ENCODE measurements at regions not wholly inside any gene's neighbourhood (a gene's known extent, or its start where the extent isn't known, plus 50 kb on each side); places are given as distances from the start of the nearest gene placed in this dataset.

DNA sequence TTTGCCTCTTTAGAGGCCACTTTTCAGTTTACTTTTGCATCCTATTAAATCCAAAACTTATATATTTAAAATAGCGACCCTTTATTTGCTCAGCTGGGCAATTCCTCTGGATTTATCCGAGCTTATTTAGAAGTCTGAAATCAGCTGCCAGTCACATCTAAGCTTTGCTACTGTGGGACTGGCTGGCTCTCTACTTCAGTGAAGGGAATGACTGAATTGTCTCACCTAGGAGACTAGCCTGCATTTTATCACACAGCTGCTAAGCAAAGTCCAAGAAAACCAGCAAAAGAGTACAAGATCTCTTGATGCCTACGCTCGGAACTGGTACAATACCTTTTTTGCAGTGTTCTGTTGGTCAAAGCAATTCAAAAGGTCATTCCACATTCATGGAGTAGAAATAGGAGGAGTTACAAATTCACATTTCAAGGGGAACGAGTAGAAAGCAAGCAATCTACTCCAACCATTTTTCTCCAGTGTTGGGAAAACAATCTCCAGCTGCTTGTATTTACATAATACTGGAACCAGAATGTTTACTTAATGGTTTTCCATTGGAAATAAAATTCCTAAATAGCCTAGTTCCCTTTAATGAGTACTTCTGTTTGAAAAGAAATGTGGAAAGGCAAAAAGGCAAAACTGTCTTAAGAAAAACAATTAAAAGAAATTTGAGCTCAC lies 160.2 kb downstream of the MAGEB5 start:
- no peak overlapping the region for H3K9ac ChIP-seq (ENCODE audit: low read depth, low read length)
- WGBS = 52% methylated on average over 4 of the region's 5 CpGs

DNA sequence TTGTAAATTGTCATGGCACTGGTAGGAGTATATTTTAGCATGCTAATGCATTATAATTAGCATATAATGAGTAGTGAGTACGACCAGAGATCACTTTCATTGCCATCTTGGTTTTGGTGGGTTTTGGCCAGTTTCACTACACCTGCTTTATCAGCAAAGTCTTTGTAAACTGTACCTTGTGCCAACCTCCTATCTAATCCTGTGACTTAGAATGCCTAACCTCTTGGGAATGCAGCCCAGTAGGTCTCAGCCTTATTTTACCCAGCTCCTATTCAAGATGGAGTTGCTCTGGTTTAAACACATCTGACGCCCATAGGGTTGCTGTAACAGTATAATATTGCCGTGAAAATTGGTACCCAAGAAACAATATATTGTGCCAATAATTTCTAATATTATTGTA lies 159.4 kb downstream of the MAGEB5 start:
- Histone ChIP-seq H3K36me3 (ENCODE audit: insufficient read depth, low read length) (no peaks in the 10 kb centered on the region), H3K4me1 (ENCODE audit: insufficient read depth, low read length) (no peaks in the 10 kb centered on the region), H3K9ac (ENCODE audit: low read depth, low read length) (no peak overlapping the region), H3K4me3 (ENCODE audit: low read length) (no peak overlapping the region), H3K27me3 (ENCODE audit: insufficient read depth, low read length) (no peaks in the 10 kb centered on the region), H3K27ac (ENCODE audit: low read depth, low read length) (no peak overlapping the region), H3K9me3 (ENCODE audit: insufficient read depth, low read depth, low read length) (no peaks in the 10 kb centered on the region)
- WGBS = 100% methylated on average over 2 of the region's 3 CpGs

More for the DNA sequence above, 160.2 kb downstream of the MAGEB5 start:
- no peaks in the 10 kb centered on the region for H3K9me3 ChIP-seq (ENCODE audit: insufficient read depth, low read depth, low read length)
- H3K27ac ChIP-seq (ENCODE audit: low read depth, low read length) = peak overlapping the region; percentile 60; the same call in 1 of the 2 replicates
- no peaks in the 10 kb centered on the region for H3K36me3 ChIP-seq (ENCODE audit: insufficient read depth, low read length)
- no peaks in the 10 kb centered on the region for H3K27me3 ChIP-seq (ENCODE audit: insufficient read depth, low read length)
- no peaks in the 10 kb centered on the region for H3K4me1 ChIP-seq (ENCODE audit: insufficient read depth, low read length)
- no peak overlapping the region for H3K4me3 ChIP-seq (ENCODE audit: low read length)

DNA sequence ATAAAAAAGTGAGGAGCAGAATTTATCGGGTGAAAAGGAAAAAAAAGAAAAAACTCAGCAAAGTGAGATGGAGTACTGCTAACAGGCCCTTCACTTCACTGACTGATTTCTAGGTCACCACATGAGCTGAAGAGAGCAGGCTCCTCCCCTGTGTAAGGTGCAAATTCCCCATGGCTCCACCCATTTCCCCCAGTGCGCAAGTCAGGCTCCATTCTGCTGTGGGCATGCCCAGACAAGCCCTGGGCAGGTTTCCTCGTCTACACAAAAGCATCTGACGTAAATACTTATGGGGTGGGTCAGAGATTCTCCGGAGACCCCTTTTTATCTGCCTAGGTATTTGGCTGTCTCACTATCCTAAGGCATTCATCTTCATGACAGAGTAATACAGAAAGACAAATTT lies 157.9 kb downstream of the MAGEB5 start:
- Histone ChIP-seq H3K9me3 (ENCODE audit: insufficient read depth, low read depth, low read length) (no peaks in the 10 kb centered on the region), H3K27me3 (ENCODE audit: insufficient read depth, low read length) (no peaks in the 10 kb centered on the region), H3K4me3 (ENCODE audit: low read length) (no peak overlapping the region), H3K27ac (ENCODE audit: low read depth, low read length) (no peak overlapping the region), H3K36me3 (ENCODE audit: insufficient read depth, low read length) (no peaks in the 10 kb centered on the region), H3K9ac (ENCODE audit: low read depth, low read length) (no peak overlapping the region), H3K4me1 (ENCODE audit: insufficient read depth, low read length) (no peaks in the 10 kb centered on the region)
- 90% methylated on average over 5 of the region's 5 CpGs for WGBS

DNA sequence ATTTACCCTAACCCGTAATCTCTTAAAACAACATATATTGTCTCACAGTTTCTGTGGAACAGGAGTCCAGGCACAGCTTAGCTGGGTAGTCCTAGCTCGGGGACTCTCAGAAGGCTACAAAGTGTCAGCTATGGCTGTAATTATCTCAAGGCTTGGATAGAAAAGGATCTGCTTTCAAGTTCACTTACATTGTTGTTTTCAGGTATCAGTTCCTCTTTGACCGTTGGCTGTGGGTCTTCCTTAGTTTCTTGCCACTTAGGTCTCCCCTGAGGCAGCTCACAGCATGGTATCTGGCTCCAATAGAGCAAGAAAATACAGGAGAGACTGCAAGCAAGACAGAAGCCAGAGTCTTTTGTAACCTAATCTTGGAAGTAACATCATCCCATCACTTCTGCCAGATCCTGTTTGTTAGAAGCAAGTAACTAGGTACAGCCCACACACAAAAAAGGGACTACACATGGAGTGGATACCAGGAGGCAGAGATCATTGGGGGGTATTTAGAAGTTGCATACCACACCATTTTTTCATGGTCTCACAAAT lies 137.0 kb downstream of the MAGEB5 start:
- Histone ChIP-seq H3K36me3 (ENCODE audit: insufficient read depth, low read length) (no peaks in the 10 kb centered on the region), H3K27ac (ENCODE audit: low read depth, low read length) (no peak overlapping the region), H3K9ac (ENCODE audit: low read depth, low read length) (no peak overlapping the region), H3K9me3 (ENCODE audit: insufficient read depth, low read depth, low read length) (no peaks in the 10 kb centered on the region), H3K4me1 (ENCODE audit: insufficient read depth, low read length) (no peaks in the 10 kb centered on the region), H3K4me3 (ENCODE audit: low read length) (no peak overlapping the region), H3K27me3 (ENCODE audit: insufficient read depth, low read length) (no peaks in the 10 kb centered on the region)
- 80% methylated on average over 3 of the region's 3 CpGs for WGBS

DNA sequence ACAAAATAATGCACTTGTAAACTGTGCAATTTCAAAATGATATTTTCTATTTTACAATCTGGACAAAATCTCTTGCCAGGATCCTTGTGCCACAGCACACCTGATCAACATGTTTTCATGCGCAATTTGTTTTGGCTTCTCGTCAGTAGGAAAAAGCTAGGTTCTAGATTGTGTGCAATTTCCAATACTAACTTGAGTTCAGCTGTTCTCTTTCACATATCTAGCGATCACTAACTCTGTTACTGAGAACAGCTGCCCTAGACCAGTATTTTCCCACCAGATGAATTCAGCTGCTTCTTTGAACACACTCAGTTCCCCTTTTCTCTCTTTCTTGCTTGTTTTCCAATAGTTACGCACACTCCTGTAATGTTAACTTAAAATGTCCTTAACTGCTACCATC lies 131.2 kb downstream of the MAGEB5 start:
- 96% methylated on average over 4 of the region's 4 CpGs for WGBS
- H3K27me3 ChIP-seq (ENCODE audit: insufficient read depth, low read length) = no peaks in the 10 kb centered on the region
- no peaks in the 10 kb centered on the region for H3K36me3 ChIP-seq (ENCODE audit: insufficient read depth, low read length)
- H3K4me3 ChIP-seq (ENCODE audit: low read length) = no peak overlapping the region
- no peaks in the 10 kb centered on the region for H3K9me3 ChIP-seq (ENCODE audit: insufficient read depth, low read depth, low read length)
- no peak overlapping the region for H3K27ac ChIP-seq (ENCODE audit: low read depth, low read length)
- no peaks in the 10 kb centered on the region for H3K4me1 ChIP-seq (ENCODE audit: insufficient read depth, low read length)
- no peak overlapping the region for H3K9ac ChIP-seq (ENCODE audit: low read depth, low read length)

DNA sequence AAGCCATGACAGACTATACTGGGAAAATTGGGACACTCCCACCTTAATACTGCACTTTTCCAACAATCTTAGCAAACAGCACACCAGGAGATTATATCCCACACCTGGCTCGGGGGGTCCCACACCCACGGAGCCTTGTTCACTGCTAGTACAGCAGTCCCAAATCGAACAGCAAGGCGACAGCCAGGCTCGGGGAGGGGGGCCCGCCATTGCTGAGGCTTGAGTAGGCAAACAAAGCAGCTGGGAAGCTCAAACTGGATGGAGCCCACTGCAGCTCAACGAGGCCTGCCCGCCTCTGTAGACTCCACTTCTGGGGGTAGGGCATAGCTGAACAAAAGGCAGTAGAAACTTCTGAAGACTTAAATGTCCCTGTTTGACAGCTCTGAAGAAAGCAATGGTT lies 118.3 kb downstream of the MAGEB5 start:
- no peaks in the 10 kb centered on the region for H3K27me3 ChIP-seq (ENCODE audit: insufficient read depth, low read length)
- WGBS = 98% methylated on average over 8 of the region's 8 CpGs
- no peak overlapping the region for H3K27ac ChIP-seq (ENCODE audit: low read depth, low read length)
- H3K4me1 ChIP-seq (ENCODE audit: insufficient read depth, low read length) = no peaks in the 10 kb centered on the region
- no peak overlapping the region for H3K4me3 ChIP-seq (ENCODE audit: low read length)
- H3K9me3 ChIP-seq (ENCODE audit: insufficient read depth, low read depth, low read length) = peaks cover 4% of the 10 kb centered on the region; the same call in 1 of the 2 replicates
- H3K9ac ChIP-seq (ENCODE audit: low read depth, low read length) = no peak overlapping the region
- H3K36me3 ChIP-seq (ENCODE audit: insufficient read depth, low read length) = no peaks in the 10 kb centered on the region

DNA sequence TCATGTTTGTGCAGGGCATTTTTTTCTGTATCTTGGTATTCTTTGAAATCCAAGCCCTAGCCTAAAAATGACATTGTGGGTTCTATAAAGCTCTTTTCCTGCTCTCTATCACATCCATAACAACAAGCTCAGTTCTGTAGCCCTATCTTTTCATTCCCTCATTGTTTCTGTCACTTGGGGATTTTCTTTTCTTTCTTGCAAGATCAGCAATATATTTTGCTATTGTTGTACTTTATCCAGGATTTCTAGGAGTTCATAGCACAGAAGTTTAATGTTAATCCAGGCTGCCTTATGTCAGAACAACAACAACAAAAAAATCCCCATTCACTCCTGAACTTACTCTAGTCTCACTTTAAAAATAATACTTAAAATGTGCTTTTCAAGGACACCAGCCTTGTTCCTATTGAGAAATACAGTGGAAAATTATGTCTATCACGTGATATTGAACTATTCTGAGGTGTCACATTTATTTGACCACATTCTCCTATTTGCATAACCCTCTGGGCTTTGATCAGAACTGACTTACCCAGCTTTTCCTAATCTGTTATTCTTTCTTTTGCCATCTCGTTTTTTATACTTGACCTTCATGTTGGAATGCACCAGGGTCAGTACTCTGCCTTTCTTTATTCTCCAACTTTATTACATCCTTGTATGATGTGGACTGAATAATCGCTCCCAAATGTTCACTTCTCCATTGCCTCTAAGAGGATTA lies 112.8 kb downstream of the MAGEB5 start:
- 97% methylated on average over 2 of the region's 3 CpGs for WGBS
- Histone ChIP-seq H3K4me3 (ENCODE audit: low read length) (no peak overlapping the region), H3K36me3 (ENCODE audit: insufficient read depth, low read length) (no peaks in the 10 kb centered on the region), H3K27ac (ENCODE audit: low read depth, low read length) (no peak overlapping the region), H3K4me1 (ENCODE audit: insufficient read depth, low read length) (no peaks in the 10 kb centered on the region), H3K9ac (ENCODE audit: low read depth, low read length) (no peak overlapping the region), H3K9me3 (ENCODE audit: insufficient read depth, low read depth, low read length) (peaks cover 3% of the 10 kb centered on the region; the same call in 1 of the 2 replicates), H3K27me3 (ENCODE audit: insufficient read depth, low read length) (no peaks in the 10 kb centered on the region)

DNA sequence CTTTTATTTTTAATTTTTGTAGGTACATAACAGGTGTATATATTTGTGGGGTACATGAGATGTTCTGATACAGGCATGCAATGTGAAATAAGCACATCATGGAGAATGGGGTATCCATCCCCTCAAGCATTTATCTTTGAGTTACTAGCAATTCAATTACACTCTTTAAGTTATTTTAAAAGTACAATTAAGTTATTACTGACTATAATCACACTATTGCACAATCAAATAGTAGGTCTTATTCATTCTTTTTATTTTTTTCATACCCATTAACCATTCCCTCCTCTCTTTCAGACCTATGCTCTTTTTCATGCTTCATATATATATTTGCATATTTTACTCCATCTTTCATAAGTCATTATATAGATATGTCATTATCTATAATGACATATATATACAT lies 93.3 kb downstream of the MAGEB5 start:
- H3K4me1 ChIP-seq (ENCODE audit: insufficient read depth, low read length) = no peaks in the 10 kb centered on the region
- H3K9me3 ChIP-seq (ENCODE audit: insufficient read depth, low read depth, low read length) = no peaks in the 10 kb centered on the region
- H3K9ac ChIP-seq (ENCODE audit: low read depth, low read length) = no peak overlapping the region

DNA sequence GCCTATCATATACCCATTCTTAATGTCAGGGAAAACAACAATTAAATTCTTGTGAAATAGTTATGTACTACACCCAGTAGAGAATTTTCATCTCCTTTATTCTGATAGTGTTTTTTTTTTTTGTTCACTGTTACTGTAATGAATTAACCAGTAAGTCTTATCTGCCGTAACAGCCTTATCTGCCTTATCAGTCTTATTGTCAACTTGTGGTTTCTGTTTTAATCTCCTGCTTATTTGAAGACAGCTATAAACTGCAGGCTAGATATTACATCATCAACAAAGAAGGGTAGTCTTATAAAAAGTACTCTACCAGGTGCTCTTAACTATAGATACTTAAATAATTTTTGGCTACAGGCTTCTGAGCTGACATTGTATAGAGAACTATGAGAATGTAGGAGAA lies 79.5 kb downstream of the MAGEB5 start:
- no peak overlapping the region for H3K4me3 ChIP-seq (ENCODE audit: low read length)
- no CpG with 5 or more reads among the region's 1 CpG for WGBS
- H3K27me3 ChIP-seq (ENCODE audit: insufficient read depth, low read length) = no peaks in the 10 kb centered on the region
- H3K9ac ChIP-seq (ENCODE audit: low read depth, low read length) = no peak overlapping the region
- H3K9me3 ChIP-seq (ENCODE audit: insufficient read depth, low read depth, low read length) = no peaks in the 10 kb centered on the region
- no peak overlapping the region for H3K27ac ChIP-seq (ENCODE audit: low read depth, low read length)
- no peaks in the 10 kb centered on the region for H3K4me1 ChIP-seq (ENCODE audit: insufficient read depth, low read length)
- H3K36me3 ChIP-seq (ENCODE audit: insufficient read depth, low read length) = no peaks in the 10 kb centered on the region

More for the DNA sequence above, 93.3 kb downstream of the MAGEB5 start:
- no peak overlapping the region for H3K27ac ChIP-seq (ENCODE audit: low read depth, low read length)
- no peaks in the 10 kb centered on the region for H3K27me3 ChIP-seq (ENCODE audit: insufficient read depth, low read length)
- no peak overlapping the region for H3K4me3 ChIP-seq (ENCODE audit: low read length)
- no peaks in the 10 kb centered on the region for H3K36me3 ChIP-seq (ENCODE audit: insufficient read depth, low read length)

DNA sequence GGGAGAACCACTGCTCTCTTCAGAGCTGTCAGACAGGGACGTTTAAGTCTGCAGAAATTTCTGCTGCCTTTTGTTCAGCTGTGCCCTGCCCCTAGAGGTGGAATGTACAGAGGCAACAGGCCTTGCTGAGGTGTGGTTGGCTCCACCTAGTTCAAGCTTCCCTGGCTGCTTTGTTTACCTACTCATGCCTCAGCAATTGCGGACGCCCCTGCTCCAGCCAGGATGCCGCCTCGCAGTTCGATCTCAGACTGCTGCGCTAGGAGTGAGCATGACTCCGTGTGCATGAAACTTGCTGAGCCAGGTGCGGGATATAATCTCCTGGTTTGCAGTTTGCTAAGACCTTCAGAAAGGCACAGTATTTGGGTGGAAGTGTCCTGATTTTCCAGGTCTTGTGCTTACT lies 70.9 kb downstream of the MAGEB5 start:
- WGBS = 94% methylated on average over 9 of the region's 9 CpGs
- H3K36me3 ChIP-seq (ENCODE audit: insufficient read depth, low read length) = no peaks in the 10 kb centered on the region

More for the DNA sequence above, 70.9 kb downstream of the MAGEB5 start:
- H3K27ac ChIP-seq (ENCODE audit: low read depth, low read length) = no peak overlapping the region
- H3K4me3 ChIP-seq (ENCODE audit: low read length) = no peak overlapping the region
- H3K27me3 ChIP-seq (ENCODE audit: insufficient read depth, low read length) = no peaks in the 10 kb centered on the region
- no peak overlapping the region for H3K9ac ChIP-seq (ENCODE audit: low read depth, low read length)
- no peaks in the 10 kb centered on the region for H3K9me3 ChIP-seq (ENCODE audit: insufficient read depth, low read depth, low read length)
- H3K4me1 ChIP-seq (ENCODE audit: insufficient read depth, low read length) = no peaks in the 10 kb centered on the region
